ENCODE measurements at regions not wholly inside any gene's neighbourhood (a gene's known extent, or its start where the extent isn't known, plus 50 kb on each side); places are given as distances from the start of the nearest gene placed in this dataset.
"Not testable (repeated sequence)": the region's sequence is repeated elsewhere in the genome, so short reads cannot be mapped to it uniquely, and the experiment has no call there.

GRCh38 chrX:102784550-102784949 lies 64.0 kb downstream of the GPRASP3 start:
- H3K9me2 ChIP-seq (replicated peaks; ENCODE audit: insufficient read depth, low read length), result no peaks in the 10 kb centered on the region
- no peaks in the 10 kb centered on the region for H3K4me1 ChIP-seq (ENCODE audit: low read length)
- no peaks in the 10 kb centered on the region for H3K27me3 ChIP-seq (replicated peaks; ENCODE audit: insufficient read depth, low read length)
- DNase-seq, result no peak
- H3K9me3 ChIP-seq (replicated peaks; ENCODE audit: insufficient read depth, low read length), result no peaks in the 10 kb centered on the region
- H3K27ac ChIP-seq (ENCODE audit: low read length), result no peak overlapping the region
- H4K20me1 ChIP-seq (ENCODE audit: insufficient read depth, low read length), result no peaks in the 10 kb centered on the region
- no peak overlapping the region for H3K9ac ChIP-seq (ENCODE audit: low read length)
- no peak overlapping the region for H3K4me2 ChIP-seq (ENCODE audit: low read depth, low read length)
- no peaks in the 10 kb centered on the region for H3K79me2 ChIP-seq (ENCODE audit: low read length)
- no peak overlapping the region for H3K4me3 ChIP-seq (ENCODE audit: low read length)
- TF ChIP-seq CTCF (IDR thresholded peaks at IDR 0.05; ENCODE audit: low read length), result no peak
- TF ChIP-seq EZH2 (optimal IDR thresholded peaks at IDR 0.05; ENCODE audit: low read depth, low read length), result no peak
- no peak for TF ChIP-seq EZH2phosphoT487 (IDR thresholded peaks at IDR 0.05; ENCODE audit: low read length)
- no peaks in the 10 kb centered on the region for H3F3A ChIP-seq (ENCODE audit: insufficient read depth, low read length)
- H3K36me3 ChIP-seq (replicated peaks; ENCODE audit: insufficient read depth, low read length), result no peaks in the 10 kb centered on the region
- H2AFZ ChIP-seq (ENCODE audit: low read length), result no peak overlapping the region

- DNase-seq, result no peak
These were observed 66.7 kb downstream of the GPRASP3 start for GRCh38 chrX:102787283-102787682.

GRCh38 chrX:102808336-102808735 lies 87.8 kb downstream of the GPRASP3 start:
- no peak for DNase-seq
- H3K79me2 ChIP-seq (ENCODE audit: low read length), result no peaks in the 10 kb centered on the region
- H3K9me2 ChIP-seq (replicated peaks; ENCODE audit: insufficient read depth, low read length), result no peaks in the 10 kb centered on the region
- H3K27me3 ChIP-seq (replicated peaks; ENCODE audit: insufficient read depth, low read length), result no peaks in the 10 kb centered on the region
- H3K9me3 ChIP-seq (replicated peaks; ENCODE audit: insufficient read depth, low read length), result no peaks in the 10 kb centered on the region
- TF ChIP-seq EZH2 (optimal IDR thresholded peaks at IDR 0.05; ENCODE audit: low read depth, low read length), result no peak
- no peak for TF ChIP-seq CTCF (IDR thresholded peaks at IDR 0.05; ENCODE audit: low read length)
- no peak for TF ChIP-seq EZH2phosphoT487 (IDR thresholded peaks at IDR 0.05; ENCODE audit: low read length)
- H4K20me1 ChIP-seq (ENCODE audit: insufficient read depth, low read length), result no peaks in the 10 kb centered on the region
- H2AFZ ChIP-seq (ENCODE audit: low read length), result no peak overlapping the region
- H3K9ac ChIP-seq (ENCODE audit: low read length), result no peak overlapping the region
- H3K4me2 ChIP-seq (ENCODE audit: low read depth, low read length), result no peak overlapping the region
- no peaks in the 10 kb centered on the region for H3K36me3 ChIP-seq (replicated peaks; ENCODE audit: insufficient read depth, low read length)
- H3F3A ChIP-seq (ENCODE audit: insufficient read depth, low read length), result no peaks in the 10 kb centered on the region
- no peak overlapping the region for H3K4me3 ChIP-seq (ENCODE audit: low read length)
- H3K4me1 ChIP-seq (ENCODE audit: low read length), result no peaks in the 10 kb centered on the region
- no peak overlapping the region for H3K27ac ChIP-seq (ENCODE audit: low read length)

More at GRCh38 chrX:102787283-102787682, 66.7 kb downstream of the GPRASP3 start:
- H3K9me3 ChIP-seq (replicated peaks; ENCODE audit: insufficient read depth, low read length), result no peaks in the 10 kb centered on the region
- H3K4me3 ChIP-seq (ENCODE audit: low read length), result no peak overlapping the region
- no peak for TF ChIP-seq CTCF (IDR thresholded peaks at IDR 0.05; ENCODE audit: low read length)
- no peak for TF ChIP-seq EZH2 (optimal IDR thresholded peaks at IDR 0.05; ENCODE audit: low read depth, low read length)
- TF ChIP-seq EZH2phosphoT487 (IDR thresholded peaks at IDR 0.05; ENCODE audit: low read length), result no peak
- no peak overlapping the region for H3K4me2 ChIP-seq (ENCODE audit: low read depth, low read length)
- H3K79me2 ChIP-seq (ENCODE audit: low read length), result no peaks in the 10 kb centered on the region
- no peaks in the 10 kb centered on the region for H3K36me3 ChIP-seq (replicated peaks; ENCODE audit: insufficient read depth, low read length)
- H3K27ac ChIP-seq (ENCODE audit: low read length), result no peak overlapping the region
- no peaks in the 10 kb centered on the region for H3K4me1 ChIP-seq (ENCODE audit: low read length)
- H4K20me1 ChIP-seq (ENCODE audit: insufficient read depth, low read length), result no peaks in the 10 kb centered on the region
- H3K9me2 ChIP-seq (replicated peaks; ENCODE audit: insufficient read depth, low read length), result no peaks in the 10 kb centered on the region
- H3K9ac ChIP-seq (ENCODE audit: low read length), result no peak overlapping the region
- H3K27me3 ChIP-seq (replicated peaks; ENCODE audit: insufficient read depth, low read length), result no peaks in the 10 kb centered on the region
- H3F3A ChIP-seq (ENCODE audit: insufficient read depth, low read length), result no peaks in the 10 kb centered on the region
- H2AFZ ChIP-seq (ENCODE audit: low read length), result no peak overlapping the region

GRCh38 chrX:102818269-102818668 lies 97.7 kb downstream of the GPRASP3 start:
- H2AFZ ChIP-seq (ENCODE audit: low read length); H3K9ac ChIP-seq (ENCODE audit: low read length); H3K36me3 ChIP-seq (replicated peaks; ENCODE audit: insufficient read depth, low read length); H4K20me1 ChIP-seq (ENCODE audit: insufficient read depth, low read length); H3F3A ChIP-seq (ENCODE audit: insufficient read depth, low read length); H3K4me1 ChIP-seq (ENCODE audit: low read length); H3K27me3 ChIP-seq (replicated peaks; ENCODE audit: insufficient read depth, low read length); DNase-seq; H3K9me2 ChIP-seq (replicated peaks; ENCODE audit: insufficient read depth, low read length); H3K27ac ChIP-seq (ENCODE audit: low read length); H3K4me3 ChIP-seq (ENCODE audit: low read length); H3K79me2 ChIP-seq (ENCODE audit: low read length); H3K4me2 ChIP-seq (ENCODE audit: low read depth, low read length); H3K9me3 ChIP-seq (replicated peaks; ENCODE audit: insufficient read depth, low read length): not testable (repeated sequence)

Measured in MM.1S (cell line).